Epithelial cell of esophagus (primary cell): ENCODE measurements at regions not wholly inside any gene's neighbourhood (a gene's known extent, or its start where the extent isn't known, plus 50 kb on each side); places are given as distances from the start of the nearest gene placed in this dataset.

Experiments used
- DNase-seq: peaks from one replicate; pipeline ENCODE4 v3.0.0; 2010; ENCODE audit warnings: low read depth
- H3K4me3 ChIP-seq: 2 replicates; pipeline ENCODE4 v1.5.1; 2011; ENCODE audit warnings: mild to moderate bottlenecking, low read length, control low read depth
- CTCF ChIP-seq: IDR thresholded peaks from 2 replicates; pipeline ENCODE4 v1.5.1; 2011; ENCODE audit warnings: low read depth, mild to moderate bottlenecking, low read length, control low read depth, inconsistent platforms; ENCODE audit not compliant: insufficient read depth; ENCODE audit errors: missing control alignments

- DNase-seq, result no peak
- TF ChIP-seq CTCF, result no peak
- H3K4me3 ChIP-seq, result no peak overlapping the region
These were observed 800.5 kb downstream of the SLITRK6 start for GRCh38 chr13:84998681-84999080.

- no peak for TF ChIP-seq CTCF
- no peak overlapping the region for H3K4me3 ChIP-seq
- DNase-seq, result no peak
These were observed 801.4 kb downstream of the SLITRK6 start for GRCh38 chr13:84997858-84998257.

- no peak overlapping the region for H3K4me3 ChIP-seq
- peak; percentile 30 for DNase-seq
- TF ChIP-seq CTCF, result no peak
These were observed 804.6 kb downstream of the SLITRK6 start for GRCh38 chr13:84994582-84994981.

- TF ChIP-seq CTCF, result peak; percentile 6
- H3K4me3 ChIP-seq, result no peak overlapping the region
- no peak for DNase-seq
These were observed 813.4 kb downstream of the SLITRK6 start for GRCh38 chr13:84985860-84986259.

GRCh38 chr13:84983321-84983720 is 815.9 kb downstream of the SLITRK6 start:
- no peak overlapping the region for H3K4me3 ChIP-seq
- TF ChIP-seq CTCF, result no peak

GRCh38 chr13:84980571-84980970 is 818.6 kb downstream of the SLITRK6 start:
- TF ChIP-seq CTCF, result no peak
- H3K4me3 ChIP-seq, result no peak overlapping the region
- no peak for DNase-seq

More at GRCh38 chr13:84983321-84983720, 815.9 kb downstream of the SLITRK6 start:
- no peak for DNase-seq

GRCh38 chr13:84978851-84979250 is 820.4 kb downstream of the SLITRK6 start:
- TF ChIP-seq CTCF, result no peak
- no peak for DNase-seq

More at GRCh38 chr13:84978851-84979250, 820.4 kb downstream of the SLITRK6 start:
- H3K4me3 ChIP-seq, result no peak overlapping the region
